Astrocyte of the spinal cord (primary cell): ENCODE measurements at regions not wholly inside any gene's neighbourhood (a gene's known extent, or its start where the extent isn't known, plus 50 kb on each side); places are given as distances from the start of the nearest gene placed in this dataset.

Experiments used
- DNase-seq: peaks from one replicate; pipeline ENCODE4 v3.0.0; 2011; ENCODE audit warnings: low read depth, low spot score
- H3K4me3 ChIP-seq: 2 replicates; pipeline ENCODE4 v1.5.1; 2011; ENCODE audit warnings: low read depth, mild to moderate bottlenecking, low read length, moderate library complexity
- CTCF ChIP-seq: IDR thresholded peaks from 2 replicates; pipeline ENCODE4 v1.5.1; 2012; ENCODE audit warnings: low read depth, mild to moderate bottlenecking, low read length, inconsistent platforms
- in situ Hi-C: cut with HindIII; loops from 2 replicates; pipeline ENCODE4 v1.10.0; 2017; ENCODE audit warnings: low sequenced_read_pairs

- DNase-seq: peak; percentile 71
- in situ Hi-C loops: no loop called here
- no peak overlapping the region for H3K4me3 ChIP-seq
- TF ChIP-seq CTCF: no peak
Measured at GRCh38 chr12:75720812-75721641, 209.6 kb upstream of the KRR1 start.

GRCh38 chr12:75717902-75718301 lies 206.5 kb upstream of the KRR1 start:
- no peak for DNase-seq
- in situ Hi-C loops: no loop called here
- H3K4me3 ChIP-seq: no peak overlapping the region
- no peak for TF ChIP-seq CTCF

- no peak overlapping the region for H3K4me3 ChIP-seq
- no peak for DNase-seq
- in situ Hi-C loops: no loop called here
- no peak for TF ChIP-seq CTCF
Measured at GRCh38 chr12:75716291-75717025, 205.0 kb upstream of the KRR1 start.

- no peak for TF ChIP-seq CTCF
- DNase-seq: no peak
- H3K4me3 ChIP-seq: no peak overlapping the region
- in situ Hi-C loops: no loop called here
Measured at GRCh38 chr12:75715682-75716081, 204.3 kb upstream of the KRR1 start.

GRCh38 chr12:75715323-75715644 lies 203.9 kb upstream of the KRR1 start:
- no peak overlapping the region for H3K4me3 ChIP-seq
- in situ Hi-C loops: no loop called here
- TF ChIP-seq CTCF: no peak
- DNase-seq: no peak

GRCh38 chr12:75714462-75715322 lies 203.3 kb upstream of the KRR1 start:
- H3K4me3 ChIP-seq: no peak overlapping the region
- no peak for TF ChIP-seq CTCF
- in situ Hi-C loops: no loop called here
- DNase-seq: no peak
